Esophagus squamous epithelium (tissue), 4 donors: ENCODE measurements at regions not wholly inside any gene's neighbourhood (a gene's known extent, or its start where the extent isn't known, plus 50 kb on each side); places are given as distances from the start of the nearest gene placed in this dataset.

Source experiments
- CTCF ChIP-seq, 6 experiments: fragments of 450-650 bp in 4 of 6; fragments of 200-600 bp in 2 of 6; sonication (generic) in 2 of 6; IDR thresholded peaks; one replicate each; pipeline ENCODE4 v1.5.1; 2016 to 2019; ENCODE audit warnings: antibody characterized with exemption in 6 of 6, mild to moderate bottlenecking in 4 of 6, moderate library complexity in 4 of 6
- POLR2A ChIP-seq, 4 donors: fragments of 450-650 bp; IDR thresholded peaks; one replicate each; pipeline ENCODE4 v1.6.1; 2017; ENCODE audit warnings: antibody characterized with exemption in 4 of 4, mild to moderate bottlenecking in 4 of 4, moderate library complexity in 3 of 4

- no peak for TF ChIP-seq CTCF (IDR thresholded peaks at IDR 0.05)
- TF ChIP-seq POLR2A (IDR thresholded peaks at IDR 0.05) = no peak
Observed at GRCh38 chr18:39911716-39912115, 2043.3 kb upstream of the PIK3C3 start.
